Natural killer cell (primary cell): ENCODE measurements at regions not wholly inside any gene's neighbourhood (a gene's known extent, or its start where the extent isn't known, plus 50 kb on each side); places are given as distances from the start of the nearest gene placed in this dataset.

Experiments used
- ATAC-seq, 3 donors: fragments of 150-1000 bp in 2 of 3; fragments of 200-7000 bp in 1 of 3; cut with Tn5 transposase; 1 replicate in 1 of 3; 2 replicates in 2 of 3; pipeline ENCODE4 v1.10.0; 2021; ENCODE audit warnings: mild to moderate bottlenecking in 2 of 3, moderate library complexity in 2 of 3
- DNase-seq, 2 donors: peaks; one replicate each; pipeline versions ENCODE4 v3.0.0 to v3.0.0-alpha.2; 2013 to 2021; ENCODE audit warnings: mixed read lengths in 1 of 2
- H3K27ac ChIP-seq: one replicate; pipeline ENCODE4 v1.5.1; 2013; ENCODE audit warnings: mild to moderate bottlenecking, low read length
- H3K27me3 ChIP-seq: one replicate; pipeline ENCODE4 v1.6.1; 2013; ENCODE audit warnings: low read length; ENCODE audit not compliant: control insufficient read depth, insufficient read depth
- H3K36me3 ChIP-seq: one replicate; pipeline ENCODE4 v1.6.1; 2013; ENCODE audit warnings: low read length; ENCODE audit not compliant: control insufficient read depth, insufficient read depth
- H3K4me1 ChIP-seq: one replicate; pipeline ENCODE4 v1.6.1; 2013; ENCODE audit warnings: low read length; ENCODE audit not compliant: control insufficient read depth, insufficient read depth
- H3K4me3 ChIP-seq: one replicate; pipeline ENCODE4 v1.5.1; 2013; ENCODE audit warnings: low read length
- H3K9me3 ChIP-seq: one replicate; pipeline ENCODE4 v1.6.1; 2013; ENCODE audit warnings: low read length; ENCODE audit not compliant: control insufficient read depth, insufficient read depth
- H3K27ac Mint-ChIP-seq, 2 donors: one replicate each; pipeline ENCODE4 v1.8.0; 2022; ENCODE audit warnings: mild to moderate bottlenecking in 2 of 2, mixed read lengths in 2 of 2, moderate library complexity in 1 of 2
- H3K27me3 Mint-ChIP-seq, 2 donors: one replicate each; pipeline ENCODE4 v1.8.0; 2022; ENCODE audit warnings: low read depth in 2 of 2, mixed read lengths in 2 of 2
- H3K36me3 Mint-ChIP-seq: one replicate; pipeline ENCODE4 v1.8.0; 2022; ENCODE audit warnings: mixed read lengths
- H3K4me1 Mint-ChIP-seq, 2 donors: one replicate each; pipeline ENCODE4 v1.8.0; 2022; ENCODE audit warnings: mixed read lengths in 2 of 2
- H3K4me3 Mint-ChIP-seq: one replicate; pipeline ENCODE4 v1.8.0; 2022; ENCODE audit warnings: mild to moderate bottlenecking, moderate library complexity, mixed read lengths
- H3K9me3 Mint-ChIP-seq, 2 donors: one replicate each; pipeline ENCODE4 v1.8.0; 2022; ENCODE audit warnings: mixed read lengths in 2 of 2
- WGBS: methylation state at CpG from one replicate; pipeline ENCODE4 v1.1.7; 2013; ENCODE audit warnings: missing lambda C conversion rate; ENCODE audit not compliant: insufficient coverage; 5-methylcytosine and 5-hydroxymethylcytosine counted together
- intact Hi-C: fragments of 100-400 bp; cut with micrococcal nuclease; formaldehyde crosslinking; loops from one replicate; pipeline ENCODE4 v1.14.2; 2022
- TF ChIP-seq, protein P1 (sequence below): fragments of 200-600 bp; IDR thresholded peaks from one replicate; pipeline ENCODE4 v1.8.0; 2022; ENCODE audit warnings: antibody characterized with exemption

GRCh38 chr2:137862651-137863050 is 101.6 kb upstream of the HNMT start:
- ATAC-seq (no peak), DNase-seq (no peak)
- no peak overlapping the region for H3K4me3 Mint-ChIP-seq
- TF ChIP-seq, protein P1, sequence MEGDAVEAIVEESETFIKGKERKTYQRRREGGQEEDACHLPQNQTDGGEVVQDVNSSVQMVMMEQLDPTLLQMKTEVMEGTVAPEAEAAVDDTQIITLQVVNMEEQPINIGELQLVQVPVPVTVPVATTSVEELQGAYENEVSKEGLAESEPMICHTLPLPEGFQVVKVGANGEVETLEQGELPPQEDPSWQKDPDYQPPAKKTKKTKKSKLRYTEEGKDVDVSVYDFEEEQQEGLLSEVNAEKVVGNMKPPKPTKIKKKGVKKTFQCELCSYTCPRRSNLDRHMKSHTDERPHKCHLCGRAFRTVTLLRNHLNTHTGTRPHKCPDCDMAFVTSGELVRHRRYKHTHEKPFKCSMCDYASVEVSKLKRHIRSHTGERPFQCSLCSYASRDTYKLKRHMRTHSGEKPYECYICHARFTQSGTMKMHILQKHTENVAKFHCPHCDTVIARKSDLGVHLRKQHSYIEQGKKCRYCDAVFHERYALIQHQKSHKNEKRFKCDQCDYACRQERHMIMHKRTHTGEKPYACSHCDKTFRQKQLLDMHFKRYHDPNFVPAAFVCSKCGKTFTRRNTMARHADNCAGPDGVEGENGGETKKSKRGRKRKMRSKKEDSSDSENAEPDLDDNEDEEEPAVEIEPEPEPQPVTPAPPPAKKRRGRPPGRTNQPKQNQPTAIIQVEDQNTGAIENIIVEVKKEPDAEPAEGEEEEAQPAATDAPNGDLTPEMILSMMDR = no peak
- no peaks in the 10 kb centered on the region for H3K36me3 ChIP-seq
- H3K36me3 Mint-ChIP-seq = no peaks in the 10 kb centered on the region
- H3K27me3 ChIP-seq = no peaks in the 10 kb centered on the region
- H3K27ac Mint-ChIP-seq = no peak overlapping the region
- H3K4me3 ChIP-seq = no peak overlapping the region
- intact Hi-C loops = no loop called here
- WGBS = 91% methylated on average over 2 of the region's 2 CpGs
- H3K4me1 ChIP-seq = no peaks in the 10 kb centered on the region
- no peaks in the 10 kb centered on the region for H3K27me3 Mint-ChIP-seq
- no peaks in the 10 kb centered on the region for H3K4me1 Mint-ChIP-seq
- H3K27ac ChIP-seq = no peak overlapping the region
- H3K9me3 ChIP-seq = no peaks in the 10 kb centered on the region
- H3K9me3 Mint-ChIP-seq = peaks cover 0 to 2% of the 10 kb centered on the region in 2 donors

DNA sequence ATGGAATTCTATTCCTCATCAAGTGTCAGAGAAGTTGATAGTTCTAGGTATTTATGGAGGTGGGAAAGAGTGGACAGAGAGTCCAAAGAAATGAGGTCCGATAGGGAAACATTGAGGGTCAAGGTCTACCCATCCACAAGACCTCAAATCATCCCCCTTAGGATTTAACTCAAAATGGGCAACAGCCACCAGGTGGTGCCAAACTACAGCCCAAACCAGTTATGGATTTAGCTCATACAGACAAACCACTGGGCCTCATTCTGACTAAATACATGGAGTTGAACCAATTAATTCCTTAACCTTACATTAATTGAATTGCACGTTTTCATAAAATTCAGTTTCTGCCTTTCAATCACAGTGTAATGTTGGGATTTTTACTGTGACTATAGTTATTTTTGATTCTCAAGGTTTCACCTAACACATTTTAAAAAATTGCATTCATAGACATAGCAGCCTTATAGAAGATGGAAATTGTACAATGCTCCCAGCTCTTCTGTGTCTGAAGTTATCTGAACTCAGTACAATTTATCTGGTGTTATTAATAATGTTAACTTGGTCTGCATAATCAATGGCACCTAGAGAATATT is 98.2 kb upstream of the HNMT start:
- Mint-ChIP-seq H3K4me1 (no peaks in the 10 kb centered on the region), H3K4me3 (no peak overlapping the region), H3K9me3 (no peaks in the 10 kb centered on the region), H3K36me3 (no peaks in the 10 kb centered on the region), H3K27me3 (no peaks in the 10 kb centered on the region), H3K27ac (no peak overlapping the region)
- H3K4me3 ChIP-seq = no peak overlapping the region
- TF ChIP-seq, protein P1 = no peak
- 20% methylated on average over 1 of the region's 2 CpGs for WGBS
- ATAC-seq (no peak), DNase-seq (peak in 1 of 2 donors; percentile 51)
- H3K27me3 ChIP-seq = no peaks in the 10 kb centered on the region
- no peaks in the 10 kb centered on the region for H3K36me3 ChIP-seq
- intact Hi-C loops = loop anchor here (1.0 kb wide), 1 partner anchor 961 kb away; no protein-coding TSS in a partner anchor
- H3K9me3 ChIP-seq = no peaks in the 10 kb centered on the region
- no peak overlapping the region for H3K27ac ChIP-seq
- no peaks in the 10 kb centered on the region for H3K4me1 ChIP-seq

DNA sequence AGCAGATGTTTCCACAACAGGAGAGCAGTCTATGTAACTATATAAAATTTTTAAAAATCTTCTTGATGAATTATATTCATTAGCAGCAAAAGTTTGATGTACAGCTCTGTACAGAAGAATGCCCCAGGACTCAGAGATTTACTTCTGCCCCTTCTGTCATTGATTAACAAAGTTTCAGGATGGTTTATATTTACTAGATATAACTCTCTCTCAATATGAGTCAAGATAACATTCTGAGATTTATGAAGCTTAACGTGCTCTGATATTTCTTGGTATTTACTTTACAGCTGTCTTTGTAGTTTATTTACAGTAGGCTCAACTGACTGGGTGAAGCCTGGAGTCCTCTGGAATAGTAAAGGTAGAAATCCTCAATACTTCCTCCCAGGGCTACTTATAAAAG is 93.6 kb upstream of the HNMT start:
- no CpG with 5 or more reads among the region's 1 CpG for WGBS

More for the DNA sequence above, 93.6 kb upstream of the HNMT start:
- Histone ChIP-seq H3K4me1 (no peaks in the 10 kb centered on the region), H3K9me3 (no peaks in the 10 kb centered on the region), H3K36me3 (no peaks in the 10 kb centered on the region), H3K4me3 (no peak overlapping the region), H3K27me3 (no peaks in the 10 kb centered on the region), H3K27ac (no peak overlapping the region)
- Mint-ChIP-seq H3K4me3 (no peak overlapping the region), H3K9me3 (no peaks in the 10 kb centered on the region), H3K36me3 (no peaks in the 10 kb centered on the region), H3K27ac (no peak overlapping the region), H3K27me3 (no peaks in the 10 kb centered on the region), H3K4me1 (no peaks in the 10 kb centered on the region)
- TF ChIP-seq, protein P1 = no peak
- ATAC-seq = no peak
- intact Hi-C loops = no loop called here
- DNase-seq = no peak
